ENCODE measurements at regions not wholly inside any gene's neighbourhood (a gene's known extent, or its start where the extent isn't known, plus 50 kb on each side); places are given as distances from the start of the nearest gene placed in this dataset.

GRCh38 chr14:81638656-81639280, 105.1 kb upstream of the SEL1L start:
- peaks cover 0 to 19% (median 2%) of the 10 kb centered on the region in 5 donors for H3K27me3 Mint-ChIP-seq
- Histone ChIP-seq H3K36me3 (ENCODE audit: control insufficient read depth in 2 of 3, insufficient read depth in 3 of 3, low read length in 3 of 3) (no peaks in the 10 kb centered on the region), H3K4me1 (ENCODE audit: control insufficient read depth in 2 of 2, insufficient read depth in 2 of 2, low read length in 2 of 2) (no peaks in the 10 kb centered on the region), H3K27me3 (ENCODE audit: control insufficient read depth in 2 of 2, insufficient read depth in 2 of 2, low read length in 2 of 2) (no peaks in the 10 kb centered on the region), H3K27ac (ENCODE audit: low read depth, low read length) (no peak overlapping the region), H3K4me3 (ENCODE audit: low read length) (no peak overlapping the region), H3K9me3 (ENCODE audit: control insufficient read depth in 2 of 3, low read length in 3 of 3) (no peaks in the 10 kb centered on the region)
- H3K9me3 Mint-ChIP-seq = peaks cover 0 to 4% (median 0%) of the 10 kb centered on the region in 11 donors
- no peak overlapping the region for H3K27ac Mint-ChIP-seq
- intact Hi-C loops (cut with micrococcal nuclease) = no loop called here
- DNase-seq (no peak), ATAC-seq (no peak)
- H3K36me3 Mint-ChIP-seq = no peaks in the 10 kb centered on the region
- ChIA-PET POLR2A (no interaction called here), CTCF (no interaction called here)
- peaks cover 0 to 2% (median 0%) of the 10 kb centered on the region in 7 donors for H3K4me1 Mint-ChIP-seq
- H3K4me3 Mint-ChIP-seq = no peak overlapping the region

- no peaks in the 10 kb centered on the region for H3K4me1 ChIP-seq (ENCODE audit: control insufficient read depth in 2 of 2, insufficient read depth in 2 of 2, low read length in 2 of 2)
- POLR2A ChIA-PET = no interaction called here
- no peaks in the 10 kb centered on the region for H3K36me3 ChIP-seq (ENCODE audit: control insufficient read depth in 2 of 3, insufficient read depth in 3 of 3, low read length in 3 of 3)
- H3K4me3 ChIP-seq (ENCODE audit: low read length) = no peak overlapping the region
- Mint-ChIP-seq H3K36me3 (peaks cover 0 to 4% (median 0%) of the 10 kb centered on the region in 5 donors), H3K27me3 (peaks cover 0 to 12% (median 7%) of the 10 kb centered on the region in 5 donors), H3K4me1 (no peaks in the 10 kb centered on the region), H3K27ac (no peak overlapping the region), H3K9me3 (peaks cover 0 to 8% (median 5%) of the 10 kb centered on the region in 11 donors), H3K4me3 (no peak overlapping the region)
- no peaks in the 10 kb centered on the region for H3K9me3 ChIP-seq (ENCODE audit: control insufficient read depth in 2 of 3, low read length in 3 of 3)
- no peak for ATAC-seq
- intact Hi-C loops (cut with micrococcal nuclease) = no loop called here
- H3K27ac ChIP-seq (ENCODE audit: low read depth, low read length) = no peak overlapping the region
- DNase-seq = no peak
- CTCF ChIA-PET = no interaction called here
- H3K27me3 ChIP-seq (ENCODE audit: control insufficient read depth in 2 of 2, insufficient read depth in 2 of 2, low read length in 2 of 2) = no peaks in the 10 kb centered on the region
These were observed 120.0 kb upstream of the SEL1L start for GRCh38 chr14:81653626-81654025.

- H3K36me3 Mint-ChIP-seq = no peaks in the 10 kb centered on the region
- H3K27me3 ChIP-seq (ENCODE audit: control insufficient read depth in 2 of 2, insufficient read depth in 2 of 2, low read length in 2 of 2) = no peaks in the 10 kb centered on the region
- no peak overlapping the region for H3K4me3 Mint-ChIP-seq
- H3K27ac ChIP-seq (ENCODE audit: low read depth, low read length) = no peak overlapping the region
- peaks cover 0 to 7% (median 3%) of the 10 kb centered on the region in 11 donors for H3K9me3 Mint-ChIP-seq
- H3K4me3 ChIP-seq (ENCODE audit: low read length) = no peak overlapping the region
- no peaks in the 10 kb centered on the region for H3K4me1 Mint-ChIP-seq
- ATAC-seq = no peak
- intact Hi-C loops (cut with micrococcal nuclease) = no loop called here
- H3K9me3 ChIP-seq (ENCODE audit: control insufficient read depth in 2 of 3, low read length in 3 of 3) = no peaks in the 10 kb centered on the region
- ChIA-PET CTCF (no interaction called here), POLR2A (no interaction called here)
- peaks cover 0 to 10% (median 0%) of the 10 kb centered on the region in 5 donors for H3K27me3 Mint-ChIP-seq
- H3K36me3 ChIP-seq (ENCODE audit: control insufficient read depth in 2 of 3, insufficient read depth in 3 of 3, low read length in 3 of 3) = no peaks in the 10 kb centered on the region
- no peaks in the 10 kb centered on the region for H3K4me1 ChIP-seq (ENCODE audit: control insufficient read depth in 2 of 2, insufficient read depth in 2 of 2, low read length in 2 of 2)
- no peak overlapping the region for H3K27ac Mint-ChIP-seq
- no peak for DNase-seq
These were observed 122.0 kb upstream of the SEL1L start for GRCh38 chr14:81655423-81656314.

- Mint-ChIP-seq H3K9me3 (peaks cover 0 to 11% (median 5%) of the 10 kb centered on the region in 11 donors), H3K27ac (no peak overlapping the region), H3K4me3 (no peak overlapping the region), H3K36me3 (no peaks in the 10 kb centered on the region), H3K27me3 (peaks cover 0 to 10% (median 0%) of the 10 kb centered on the region in 5 donors), H3K4me1 (no peaks in the 10 kb centered on the region)
- CTCF ChIA-PET = no interaction called here
- POLR2A ChIA-PET = no interaction called here
- Histone ChIP-seq H3K4me3 (ENCODE audit: low read length) (no peak overlapping the region), H3K4me1 (ENCODE audit: control insufficient read depth in 2 of 2, insufficient read depth in 2 of 2, low read length in 2 of 2) (no peaks in the 10 kb centered on the region), H3K9me3 (ENCODE audit: control insufficient read depth in 2 of 3, low read length in 3 of 3) (no peaks in the 10 kb centered on the region), H3K27ac (ENCODE audit: low read depth, low read length) (no peak overlapping the region), H3K36me3 (ENCODE audit: control insufficient read depth in 2 of 3, insufficient read depth in 3 of 3, low read length in 3 of 3) (no peaks in the 10 kb centered on the region), H3K27me3 (ENCODE audit: control insufficient read depth in 2 of 2, insufficient read depth in 2 of 2, low read length in 2 of 2) (no peaks in the 10 kb centered on the region)
- intact Hi-C loops (cut with micrococcal nuclease) = no loop called here
- ATAC-seq (no peak), DNase-seq (no peak)
These were observed 123.2 kb upstream of the SEL1L start for GRCh38 chr14:81656811-81657210.

- ChIA-PET POLR2A (no interaction called here), CTCF (no interaction called here)
- no peaks in the 10 kb centered on the region for H3K9me3 ChIP-seq (ENCODE audit: control insufficient read depth in 2 of 3, low read length in 3 of 3)
- no peak overlapping the region for H3K27ac ChIP-seq (ENCODE audit: low read depth, low read length)
- Mint-ChIP-seq H3K4me3 (no peak overlapping the region), H3K9me3 (peaks cover 0 to 9% (median 0%) of the 10 kb centered on the region in 11 donors), H3K36me3 (no peaks in the 10 kb centered on the region), H3K27ac (no peak overlapping the region), H3K4me1 (no peaks in the 10 kb centered on the region), H3K27me3 (peaks cover 0 to 7% (median 0%) of the 10 kb centered on the region in 5 donors)
- intact Hi-C loops (cut with micrococcal nuclease) = no loop called here
- no peaks in the 10 kb centered on the region for H3K27me3 ChIP-seq (ENCODE audit: control insufficient read depth in 2 of 2, insufficient read depth in 2 of 2, low read length in 2 of 2)
- ATAC-seq (no peak), DNase-seq (no peak)
- H3K36me3 ChIP-seq (ENCODE audit: control insufficient read depth in 2 of 3, insufficient read depth in 3 of 3, low read length in 3 of 3) = no peaks in the 10 kb centered on the region
- H3K4me1 ChIP-seq (ENCODE audit: control insufficient read depth in 2 of 2, insufficient read depth in 2 of 2, low read length in 2 of 2) = no peaks in the 10 kb centered on the region
- no peak overlapping the region for H3K4me3 ChIP-seq (ENCODE audit: low read length)
These were observed 128.4 kb upstream of the SEL1L start for GRCh38 chr14:81662066-81662465.

GRCh38 chr14:81662570-81663197, 129.0 kb upstream of the SEL1L start:
- peaks cover 0 to 9% (median 4%) of the 10 kb centered on the region in 11 donors for H3K9me3 Mint-ChIP-seq
- H3K4me3 Mint-ChIP-seq = no peak overlapping the region
- no peaks in the 10 kb centered on the region for H3K36me3 Mint-ChIP-seq
- H3K9me3 ChIP-seq (ENCODE audit: control insufficient read depth in 2 of 3, low read length in 3 of 3) = no peaks in the 10 kb centered on the region
- no peak overlapping the region for H3K27ac ChIP-seq (ENCODE audit: low read depth, low read length)
- H3K4me1 Mint-ChIP-seq = no peaks in the 10 kb centered on the region
- H3K4me1 ChIP-seq (ENCODE audit: control insufficient read depth in 2 of 2, insufficient read depth in 2 of 2, low read length in 2 of 2) = no peaks in the 10 kb centered on the region
- DNase-seq (no peak), ATAC-seq (no peak)
- POLR2A ChIA-PET = no interaction called here
- no peaks in the 10 kb centered on the region for H3K27me3 ChIP-seq (ENCODE audit: control insufficient read depth in 2 of 2, insufficient read depth in 2 of 2, low read length in 2 of 2)
- peaks cover 0 to 7% (median 0%) of the 10 kb centered on the region in 5 donors for H3K27me3 Mint-ChIP-seq
- intact Hi-C loops (cut with micrococcal nuclease) = no loop called here
- H3K4me3 ChIP-seq (ENCODE audit: low read length) = no peak overlapping the region
- CTCF ChIA-PET = no interaction called here
- H3K36me3 ChIP-seq (ENCODE audit: control insufficient read depth in 2 of 3, insufficient read depth in 3 of 3, low read length in 3 of 3) = no peaks in the 10 kb centered on the region
- no peak overlapping the region for H3K27ac Mint-ChIP-seq

Measured in naive thymus-derived CD4-positive, alpha-beta T cell (primary cell).